ENCODE measurements at regions not wholly inside any gene's neighbourhood (a gene's known extent, or its start where the extent isn't known, plus 50 kb on each side); places are given as distances from the start of the nearest gene placed in this dataset.

DNA sequence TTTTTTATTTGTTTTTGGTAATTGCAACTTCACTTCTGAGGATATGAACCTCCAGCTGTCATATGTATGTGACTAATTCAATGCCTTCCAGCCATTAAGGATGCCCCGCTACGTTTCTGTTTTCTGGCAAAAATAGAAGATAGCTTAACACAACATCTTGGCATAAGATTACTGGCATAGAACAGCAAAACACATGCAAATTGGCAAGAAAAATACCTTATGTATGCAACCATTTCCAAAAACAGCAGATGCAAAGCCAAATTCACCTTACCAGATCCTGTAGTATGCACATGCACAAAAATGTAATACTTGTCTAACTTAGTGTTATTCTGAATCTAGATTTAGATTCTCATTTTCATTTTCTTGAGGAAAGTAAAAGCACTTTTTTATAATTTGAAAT, 461.1 kb upstream of the CYLC2 start:
- TF ChIP-seq, protein P1, sequence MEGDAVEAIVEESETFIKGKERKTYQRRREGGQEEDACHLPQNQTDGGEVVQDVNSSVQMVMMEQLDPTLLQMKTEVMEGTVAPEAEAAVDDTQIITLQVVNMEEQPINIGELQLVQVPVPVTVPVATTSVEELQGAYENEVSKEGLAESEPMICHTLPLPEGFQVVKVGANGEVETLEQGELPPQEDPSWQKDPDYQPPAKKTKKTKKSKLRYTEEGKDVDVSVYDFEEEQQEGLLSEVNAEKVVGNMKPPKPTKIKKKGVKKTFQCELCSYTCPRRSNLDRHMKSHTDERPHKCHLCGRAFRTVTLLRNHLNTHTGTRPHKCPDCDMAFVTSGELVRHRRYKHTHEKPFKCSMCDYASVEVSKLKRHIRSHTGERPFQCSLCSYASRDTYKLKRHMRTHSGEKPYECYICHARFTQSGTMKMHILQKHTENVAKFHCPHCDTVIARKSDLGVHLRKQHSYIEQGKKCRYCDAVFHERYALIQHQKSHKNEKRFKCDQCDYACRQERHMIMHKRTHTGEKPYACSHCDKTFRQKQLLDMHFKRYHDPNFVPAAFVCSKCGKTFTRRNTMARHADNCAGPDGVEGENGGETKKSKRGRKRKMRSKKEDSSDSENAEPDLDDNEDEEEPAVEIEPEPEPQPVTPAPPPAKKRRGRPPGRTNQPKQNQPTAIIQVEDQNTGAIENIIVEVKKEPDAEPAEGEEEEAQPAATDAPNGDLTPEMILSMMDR (IDR thresholded peaks at IDR 0.05; ENCODE audit: low read depth, low read length, poor library complexity, severe bottlenecking) = no peak
- no peak for TF ChIP-seq EZH2phosphoT487 (IDR thresholded peaks at IDR 0.05; ENCODE audit: borderline replicate concordance, low read length)

Data from DOHH2 (cell line).